ENCODE measurements at regions not wholly inside any gene's neighbourhood (a gene's known extent, or its start where the extent isn't known, plus 50 kb on each side); places are given as distances from the start of the nearest gene placed in this dataset.
A peak's percentile ranks its signal among the peaks of the same experiment; 100 is the strongest.

- DNase-seq = peak; percentile 83
Measured at GRCh38 chr4:152014280-152014679, 253.5 kb upstream of the GATB start.

GRCh38 chr4:152011469-152011868 is 250.7 kb upstream of the GATB start:
- no peak for DNase-seq

DNA sequence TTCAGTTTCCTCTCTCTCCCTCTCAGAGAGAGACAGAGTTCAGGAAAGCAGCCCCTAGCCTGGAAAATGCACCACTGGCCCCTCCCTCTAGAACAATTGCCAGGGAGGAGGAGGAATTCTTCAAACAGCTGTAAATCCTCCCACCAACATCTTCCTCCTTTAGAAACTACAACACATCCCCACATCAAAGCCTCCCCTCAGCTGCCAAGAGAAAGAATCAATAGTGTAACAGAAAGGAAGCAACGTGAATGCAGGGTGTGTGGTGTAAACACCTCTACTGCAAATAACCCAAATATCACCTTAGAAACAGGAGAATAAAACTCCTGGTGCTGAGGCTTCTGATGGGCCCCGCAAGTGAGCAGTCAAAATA is 249.9 kb upstream of the GATB start:
- DNase-seq = no peak

DNA sequence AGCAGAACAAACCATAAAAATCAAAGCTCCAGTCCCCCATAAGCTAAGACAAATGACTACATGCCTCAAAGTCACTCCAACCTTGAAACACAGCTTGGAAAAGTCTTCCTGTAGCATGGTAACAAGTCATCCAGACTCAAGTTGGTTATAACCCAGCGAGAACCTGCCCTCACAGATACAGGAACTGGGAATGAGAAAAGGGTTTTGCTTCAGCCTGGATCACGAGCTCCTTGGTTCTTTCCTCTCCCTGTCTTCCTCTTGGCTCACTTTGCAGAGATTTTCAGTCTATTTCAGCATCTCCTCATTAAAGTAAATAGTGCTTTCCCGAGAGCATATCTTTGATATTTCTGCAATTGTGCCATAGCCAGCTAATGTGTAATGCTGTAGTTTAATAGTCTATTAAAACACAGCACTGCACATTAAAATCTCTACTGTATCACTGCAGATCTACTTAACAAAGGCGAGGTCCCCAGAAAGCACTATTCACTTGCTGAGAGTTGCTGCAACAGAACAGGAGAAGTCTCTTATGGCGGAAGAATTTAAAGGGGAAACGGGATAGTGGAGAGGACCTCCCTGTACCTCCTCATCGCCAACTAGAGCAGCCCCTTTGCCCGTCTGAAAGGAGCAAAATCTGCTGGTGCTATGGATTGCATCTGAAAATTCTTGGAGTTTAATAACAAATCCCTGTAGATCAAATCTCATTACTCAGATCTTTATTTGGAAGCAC is 249.3 kb upstream of the GATB start:
- no peak for DNase-seq

GRCh38 chr4:152009031-152009670 is 248.3 kb upstream of the GATB start:
- no peak for DNase-seq

DNA sequence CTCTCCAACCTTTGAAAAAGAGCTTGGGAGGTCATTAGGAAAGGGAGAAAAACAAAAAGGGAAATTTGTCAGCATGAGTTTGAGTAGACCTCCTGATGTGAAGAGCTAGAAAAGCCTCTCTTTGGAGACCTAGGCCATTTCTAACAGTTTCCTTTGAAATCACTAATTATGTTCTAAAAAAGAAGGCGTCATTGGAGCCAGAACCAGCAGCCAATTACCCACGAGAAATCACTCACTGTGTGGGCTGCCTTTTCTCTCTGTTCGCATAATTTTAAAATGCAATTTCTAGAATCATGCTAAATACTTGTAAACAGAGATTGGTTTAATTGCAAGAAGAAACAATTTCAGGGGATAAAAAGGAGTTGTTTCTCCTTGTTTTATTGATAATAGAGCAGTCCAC is 246.3 kb upstream of the GATB start:
- DNase-seq = no peak

DNA sequence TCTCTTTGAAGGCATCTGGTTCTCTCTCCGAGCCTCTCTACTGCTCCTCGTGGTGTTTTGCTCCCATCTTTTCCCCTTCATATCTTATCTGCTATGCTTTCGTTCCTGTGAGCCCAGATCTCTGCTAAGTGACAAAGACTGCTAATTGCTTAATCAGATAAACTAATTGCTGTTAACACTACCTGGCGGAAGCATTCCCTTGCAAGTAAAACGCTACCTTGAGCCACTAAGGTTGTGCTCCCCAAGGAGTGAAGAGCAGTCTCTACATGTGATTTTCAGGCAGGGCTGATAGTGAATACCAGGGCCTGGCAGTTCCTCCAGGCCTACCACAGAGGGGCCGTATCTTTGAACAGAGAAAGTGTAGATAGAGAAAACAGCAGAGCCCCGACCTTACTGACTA is 244.0 kb upstream of the GATB start:
- DNase-seq = no peak

DNA sequence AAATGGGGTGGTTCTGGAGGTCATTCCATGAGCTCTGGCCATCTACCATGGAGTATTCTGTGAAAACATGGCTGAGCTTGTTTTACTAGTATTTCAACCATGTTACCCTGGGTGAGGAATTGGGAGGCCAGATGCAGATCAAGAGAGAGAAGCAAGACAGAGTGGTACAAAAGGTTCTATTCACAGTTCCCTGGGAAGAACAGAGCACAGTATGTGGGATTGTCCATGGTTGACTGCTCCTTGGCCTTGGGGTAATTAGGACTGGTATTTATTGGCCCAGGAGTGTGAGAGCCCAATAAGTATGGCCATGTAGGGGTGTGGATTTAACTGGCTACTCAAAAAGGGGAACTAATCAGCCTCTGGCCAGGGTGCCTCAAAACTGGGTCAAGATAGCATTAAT is 239.7 kb upstream of the GATB start:
- no peak for DNase-seq

DNA sequence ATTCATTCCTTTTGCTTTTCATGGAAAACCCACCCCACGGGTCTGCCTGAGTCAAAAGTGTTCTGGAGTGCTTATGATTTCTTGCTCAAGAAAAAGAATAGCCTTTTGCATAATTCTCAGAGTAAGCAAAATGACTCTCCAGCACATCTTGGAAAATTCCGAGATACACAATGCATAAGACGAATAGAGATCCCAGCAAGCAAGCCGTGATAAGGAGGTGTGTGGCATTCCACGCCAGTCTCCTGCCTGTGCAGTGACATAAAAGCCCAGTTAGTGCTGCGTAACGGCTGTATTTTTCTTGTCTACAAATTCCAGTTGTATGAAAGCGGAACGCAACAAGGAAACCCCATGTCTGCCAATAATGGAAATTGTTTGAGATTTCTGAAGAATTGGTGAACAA is 237.9 kb upstream of the GATB start:
- DNase-seq = no peak

DNA sequence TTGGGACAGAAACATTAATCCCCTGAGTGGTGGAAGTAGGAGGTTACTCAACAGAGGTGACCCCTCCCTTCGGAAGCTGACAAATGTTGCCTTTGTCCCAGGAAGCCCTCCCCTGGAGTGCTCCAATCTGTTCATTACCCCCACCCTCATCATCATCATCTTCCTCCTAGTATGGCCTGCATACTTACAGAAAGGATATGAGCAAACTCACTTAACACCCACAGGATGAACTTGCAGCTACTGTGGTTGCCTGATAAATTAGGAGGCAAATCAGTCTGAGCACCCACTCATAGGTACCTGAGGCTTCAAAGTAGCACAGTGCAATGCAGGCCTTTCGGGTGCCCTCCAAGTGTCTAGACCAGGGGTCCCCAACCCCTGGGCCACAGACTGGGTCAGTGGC is 236.7 kb upstream of the GATB start:
- no peak for DNase-seq

DNA sequence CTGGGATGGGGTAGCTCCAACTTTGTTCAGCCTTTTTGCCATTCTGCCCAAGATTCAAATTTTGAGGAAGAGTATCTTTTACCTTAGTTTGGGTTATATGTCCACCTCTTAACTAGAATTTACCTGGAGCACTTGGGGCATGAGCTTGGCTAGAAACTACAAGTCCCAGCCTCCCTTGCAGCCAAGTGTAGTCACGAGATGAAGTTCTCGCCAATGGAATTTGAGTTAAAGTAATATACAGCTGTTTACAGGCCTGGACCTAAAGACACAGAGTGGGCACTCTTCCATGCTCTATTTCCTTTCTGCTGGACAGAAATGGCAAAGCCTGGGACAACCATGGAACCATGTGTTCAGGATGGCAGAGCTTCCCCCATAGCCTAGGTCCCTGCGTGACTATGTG is 233.6 kb upstream of the GATB start:
- DNase-seq = no peak

DNA sequence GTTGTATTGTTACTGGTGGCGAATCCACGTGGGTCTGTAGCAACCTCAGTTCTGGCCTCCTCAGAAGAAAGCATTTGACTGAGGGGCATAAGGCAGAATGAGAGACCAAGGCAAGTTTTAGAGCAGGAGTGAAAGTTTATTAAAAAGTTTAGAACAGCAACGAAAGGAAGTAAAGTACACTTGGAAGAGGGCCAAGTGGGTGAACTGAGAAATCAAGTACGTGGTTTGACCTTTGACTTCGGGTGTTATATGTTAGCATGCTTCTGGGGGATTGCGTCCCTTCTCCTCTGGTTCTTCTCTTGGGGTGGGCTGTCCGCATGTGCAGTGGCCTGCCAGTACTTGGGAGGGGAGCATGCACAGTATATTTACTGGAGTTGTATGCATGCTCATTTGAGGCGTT is 232.7 kb upstream of the GATB start:
- no peak for DNase-seq

GRCh38 chr4:151992332-151993154 is 231.7 kb upstream of the GATB start:
- no peak for DNase-seq

DNA sequence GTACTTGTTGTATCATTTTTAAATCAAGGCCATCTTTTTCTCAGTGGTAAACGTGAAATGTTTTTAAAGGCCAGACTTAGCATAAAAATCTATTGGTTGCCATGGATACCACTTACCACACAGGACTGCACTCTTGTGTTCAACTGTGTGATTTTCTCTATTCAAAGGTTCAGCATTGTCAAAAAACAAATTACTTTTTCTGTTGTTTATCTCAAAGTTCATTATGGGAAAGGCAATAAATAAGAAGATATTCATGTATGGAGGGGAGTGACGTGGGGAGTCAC is 231.0 kb upstream of the GATB start:
- DNase-seq = no peak

DNA sequence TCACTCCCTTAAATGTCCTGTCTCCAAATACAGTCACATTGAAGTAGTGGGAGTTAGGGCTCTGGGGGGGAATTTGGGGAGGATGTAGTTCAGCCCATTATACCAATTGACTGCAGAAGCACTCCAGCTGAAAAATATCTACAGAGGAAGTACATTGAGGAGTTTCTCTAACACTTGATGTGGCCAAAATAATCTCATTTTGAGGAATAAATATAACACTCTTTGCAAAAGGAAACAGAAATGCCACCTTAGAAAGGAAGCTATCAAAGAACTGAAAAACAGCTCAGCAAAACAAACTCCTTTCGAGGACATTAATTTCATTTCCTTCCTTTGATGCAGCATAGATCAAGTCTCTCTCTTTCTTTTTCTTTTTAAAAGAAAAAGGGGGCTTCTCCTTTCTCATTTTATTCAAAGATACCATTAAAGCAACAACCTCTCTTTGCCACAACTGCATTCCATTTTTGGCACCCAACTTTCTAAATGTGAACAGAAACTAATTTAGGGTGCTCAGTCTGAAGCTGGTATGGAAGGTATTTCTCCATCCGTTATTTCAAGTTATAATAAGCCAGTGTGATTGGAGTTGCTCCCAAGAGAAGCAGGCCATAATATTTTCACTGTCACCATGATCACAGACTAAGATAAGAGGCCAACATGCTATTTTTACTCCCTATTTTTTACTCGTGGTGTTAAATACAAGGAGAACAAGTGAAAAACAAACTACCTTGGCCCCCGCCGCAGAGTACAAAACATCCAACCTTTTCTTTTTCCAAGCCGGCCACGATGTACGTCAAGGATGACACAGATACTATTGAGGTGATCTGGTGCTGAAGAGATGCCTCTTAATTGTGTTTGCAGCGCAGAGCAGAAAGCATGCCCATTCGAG is 230.4 kb upstream of the GATB start:
- DNase-seq = no peak

GRCh38 chr4:151990201-151990600 is 229.4 kb upstream of the GATB start:
- no peak for DNase-seq

DNA sequence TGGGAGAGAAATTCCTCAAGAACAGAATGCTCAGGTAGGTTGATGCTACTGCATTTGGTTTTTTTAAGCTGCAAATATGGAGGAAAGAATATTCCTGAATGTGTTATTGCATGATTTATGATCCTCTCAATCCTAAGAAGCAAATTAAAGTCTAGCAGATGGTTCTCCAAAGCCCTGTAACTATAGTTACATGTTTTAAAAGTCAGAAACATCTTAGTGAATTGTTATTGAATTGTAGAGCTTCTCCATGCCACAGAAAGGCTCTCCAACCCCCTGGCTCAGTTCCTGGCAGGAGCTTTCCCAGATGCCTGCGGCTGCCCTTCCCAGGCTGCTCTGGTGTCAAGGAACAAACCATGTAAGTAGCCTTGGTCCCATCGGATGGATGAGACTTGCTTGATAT is 227.8 kb upstream of the GATB start:
- DNase-seq = no peak

DNA sequence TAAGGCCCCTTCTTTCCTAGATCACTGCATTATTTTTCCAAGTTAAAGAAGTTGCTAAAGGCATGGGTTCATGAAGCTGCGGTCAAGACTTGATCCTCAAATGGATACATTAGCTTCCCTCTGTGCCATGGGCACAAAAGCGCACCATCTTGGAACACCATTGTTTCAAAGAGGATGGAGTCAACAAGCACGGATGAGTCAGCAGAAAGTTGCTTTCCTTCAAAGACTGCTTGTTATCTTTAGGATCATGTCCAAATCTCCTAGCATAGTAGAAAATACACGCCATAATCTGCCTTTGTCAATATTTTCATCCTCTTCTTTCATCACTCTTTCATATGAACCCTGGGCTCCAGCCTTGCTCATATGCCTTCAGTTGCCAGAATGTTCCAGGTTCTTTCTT is 226.8 kb upstream of the GATB start:
- no peak for DNase-seq

GRCh38 chr4:151983854-151984253 is 223.0 kb upstream of the GATB start:
- no peak for DNase-seq

GRCh38 chr4:151979819-151980218 is 219.0 kb upstream of the GATB start:
- DNase-seq = no peak

DNA sequence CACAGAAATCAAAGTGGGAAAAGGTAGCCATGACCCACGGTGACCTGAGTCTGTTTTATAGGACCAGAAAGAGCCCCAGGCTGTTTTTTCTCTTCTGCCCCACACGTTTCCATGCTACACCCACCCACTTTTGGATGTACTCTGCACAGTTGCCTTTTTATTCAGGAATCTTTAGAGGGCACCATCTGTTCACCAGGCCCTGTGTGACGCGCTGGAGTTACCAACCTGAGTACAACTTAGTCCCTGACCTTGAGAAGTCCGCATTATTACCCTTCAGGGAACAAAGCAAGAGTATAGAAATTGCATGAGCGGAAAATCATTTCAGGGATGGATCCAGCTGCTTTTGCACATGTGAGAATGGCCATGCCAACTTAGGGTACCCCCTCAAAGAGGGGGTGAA is 207.8 kb upstream of the GATB start:
- no peak for DNase-seq

- no peak for DNase-seq
Measured at GRCh38 chr4:151967074-151967473, 206.3 kb upstream of the GATB start.

DNA sequence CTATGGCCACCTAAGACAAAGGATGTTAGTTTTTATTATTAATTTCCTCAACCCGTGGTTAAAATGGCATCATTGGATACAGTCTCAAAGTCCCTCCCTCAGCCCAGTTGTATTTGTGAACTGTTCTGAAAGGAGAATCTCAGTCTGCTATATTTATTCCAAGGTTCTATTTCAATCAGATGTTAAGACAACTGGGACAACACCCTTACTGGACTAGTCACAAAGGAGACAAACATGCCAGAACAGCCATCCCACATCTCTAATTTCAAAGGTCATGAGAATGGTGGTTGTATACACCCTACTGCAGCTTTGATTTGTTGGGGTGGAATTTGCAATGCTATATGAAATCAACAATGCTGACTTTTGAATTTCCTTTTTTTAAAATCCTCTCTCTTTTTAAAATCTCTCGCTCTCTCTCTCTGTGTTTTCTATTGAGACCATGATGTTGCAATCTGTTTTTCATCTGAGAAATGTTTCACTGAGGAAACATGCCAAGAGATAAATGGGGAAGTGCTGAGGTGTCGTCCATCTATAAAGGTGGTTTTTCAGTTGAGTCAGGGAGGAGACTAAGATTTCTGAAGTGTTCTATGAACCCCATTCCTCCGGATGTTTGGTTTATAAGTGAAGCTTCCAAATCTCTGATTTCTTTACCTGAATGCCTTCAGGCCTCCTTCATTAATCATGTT is 201.5 kb upstream of the GATB start:
- no peak for DNase-seq
